ENCODE measurements at regions not wholly inside any gene's neighbourhood (a gene's known extent, or its start where the extent isn't known, plus 50 kb on each side); places are given as distances from the start of the nearest gene placed in this dataset.
"Not testable (repeated sequence)": the region's sequence is repeated elsewhere in the genome, so short reads cannot be mapped to it uniquely, and the experiment has no call there.

- intact Hi-C loops (cut with DNase I): no loop called here
Observed at GRCh38 chr12:76646366-76646765, 86.8 kb upstream of the OSBPL8 start.

GRCh38 chr12:76649099-76649498 is 89.5 kb upstream of the OSBPL8 start:
- intact Hi-C loops (cut with DNase I): no loop called here
- DNase-seq (ENCODE audit: low spot score): no peak

More at GRCh38 chr12:76646366-76646765, 86.8 kb upstream of the OSBPL8 start:
- no peak for DNase-seq (ENCODE audit: low spot score)

DNA sequence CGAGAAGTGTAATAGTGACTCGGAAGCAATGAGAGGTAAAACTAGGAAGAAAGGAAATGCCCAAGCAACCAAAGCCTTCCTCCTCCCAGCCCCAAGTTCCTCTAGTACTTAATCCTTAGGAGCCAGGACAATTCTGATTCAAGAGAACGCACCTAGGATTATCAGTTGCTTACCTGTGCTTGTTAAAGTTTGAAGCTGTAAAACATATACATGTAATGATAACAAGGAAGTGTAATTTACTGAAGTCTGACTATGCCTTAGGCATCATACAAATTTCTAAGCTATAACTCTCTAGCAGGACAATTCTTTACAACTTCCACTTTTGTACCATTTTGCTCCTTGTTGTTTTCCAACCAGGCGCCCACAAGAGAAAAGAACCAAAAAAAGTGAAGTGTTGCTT is 92.8 kb upstream of the OSBPL8 start:
- intact Hi-C loops (cut with DNase I): no loop called here
- no peak for DNase-seq (ENCODE audit: low spot score)

GRCh38 chr12:76653342-76653741 is 93.8 kb upstream of the OSBPL8 start:
- no peak for DNase-seq (ENCODE audit: low spot score)
- intact Hi-C loops (cut with DNase I): no loop called here

DNA sequence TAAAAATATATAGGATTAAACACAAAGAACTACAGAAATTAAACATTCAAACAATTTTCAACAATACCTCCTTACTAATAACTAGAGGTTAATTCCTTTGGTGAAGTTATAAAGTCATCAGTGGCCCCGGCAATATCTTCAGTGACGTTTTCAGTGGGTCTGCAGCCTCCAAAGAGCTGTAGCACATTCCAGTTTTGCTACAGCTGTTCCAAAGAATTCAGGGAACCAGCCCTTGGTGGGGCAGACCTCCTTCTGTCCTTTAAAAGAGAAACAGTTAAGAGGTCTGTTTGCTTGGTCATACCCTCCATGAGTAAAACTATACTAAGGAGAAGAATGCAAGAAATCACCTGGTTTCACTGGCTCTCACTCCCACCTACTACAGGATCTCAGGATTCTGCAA is 99.2 kb upstream of the ZDHHC17 start:
- intact Hi-C loops (cut with DNase I): no loop called here
- DNase-seq (ENCODE audit: low spot score): no peak

DNA sequence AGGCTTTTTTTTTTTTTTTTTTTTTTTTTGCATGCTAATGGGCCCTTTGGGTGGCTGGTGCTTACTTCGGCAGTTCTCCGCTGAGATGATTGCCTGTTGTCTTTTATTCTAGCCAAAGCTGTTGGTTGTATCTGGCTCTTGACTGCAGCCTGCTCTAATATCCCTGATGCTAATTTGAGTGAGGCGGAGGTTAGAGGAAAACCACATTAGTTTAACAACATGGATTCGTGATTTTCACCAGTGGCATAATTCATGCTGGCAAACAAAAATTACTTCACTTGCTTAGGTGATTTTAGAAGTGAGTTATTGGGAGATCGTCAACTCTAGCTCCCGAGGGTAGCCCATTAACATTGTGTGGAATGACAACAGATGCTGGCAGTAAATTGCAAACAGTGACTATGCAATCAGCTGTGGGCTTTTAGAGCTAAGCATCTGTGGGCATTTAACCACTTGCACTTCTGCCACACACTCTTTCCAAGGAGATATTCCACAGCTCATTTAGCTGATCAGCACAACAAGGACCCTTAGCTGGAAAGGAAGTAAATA is 97.6 kb upstream of the ZDHHC17 start:
- intact Hi-C loops (cut with DNase I): no loop called here
- DNase-seq (ENCODE audit: low spot score): no peak

- DNase-seq (ENCODE audit: low spot score): no peak
- intact Hi-C loops (cut with DNase I): no loop called here
Observed at GRCh38 chr12:76669981-76670380, 93.9 kb upstream of the ZDHHC17 start.

GRCh38 chr12:76670776-76671175 is 93.1 kb upstream of the ZDHHC17 start:
- intact Hi-C loops (cut with DNase I): no loop called here
- no peak for DNase-seq (ENCODE audit: low spot score)

- DNase-seq (ENCODE audit: low spot score): no peak
- intact Hi-C loops (cut with DNase I): no loop called here
Observed at GRCh38 chr12:76674669-76675315, 89.1 kb upstream of the ZDHHC17 start.

DNA sequence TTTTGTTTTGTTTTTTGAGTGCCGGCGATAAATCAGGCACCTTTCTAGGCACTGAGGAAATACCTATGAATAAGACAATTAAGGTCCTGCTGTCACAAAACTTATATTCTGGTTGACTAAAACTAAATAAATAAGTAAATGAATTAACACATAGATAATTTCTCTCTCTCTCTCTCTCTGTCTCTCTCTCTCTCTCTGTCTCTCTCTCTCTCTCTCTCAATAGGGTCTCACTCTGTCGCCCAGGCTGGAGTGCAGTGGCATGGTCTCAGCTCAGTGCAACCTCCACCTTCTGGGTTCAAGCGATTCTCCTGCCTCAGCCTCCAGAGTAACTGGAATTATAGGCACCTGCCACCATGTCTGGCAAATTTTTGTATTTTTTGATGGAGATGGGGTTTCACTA is 87.7 kb upstream of the ZDHHC17 start:
- intact Hi-C loops (cut with DNase I); DNase-seq (ENCODE audit: low spot score): not testable (repeated sequence)

GRCh38 chr12:76678992-76679391 is 84.9 kb upstream of the ZDHHC17 start:
- intact Hi-C loops (cut with DNase I): no loop called here
- no peak for DNase-seq (ENCODE audit: low spot score)

DNA sequence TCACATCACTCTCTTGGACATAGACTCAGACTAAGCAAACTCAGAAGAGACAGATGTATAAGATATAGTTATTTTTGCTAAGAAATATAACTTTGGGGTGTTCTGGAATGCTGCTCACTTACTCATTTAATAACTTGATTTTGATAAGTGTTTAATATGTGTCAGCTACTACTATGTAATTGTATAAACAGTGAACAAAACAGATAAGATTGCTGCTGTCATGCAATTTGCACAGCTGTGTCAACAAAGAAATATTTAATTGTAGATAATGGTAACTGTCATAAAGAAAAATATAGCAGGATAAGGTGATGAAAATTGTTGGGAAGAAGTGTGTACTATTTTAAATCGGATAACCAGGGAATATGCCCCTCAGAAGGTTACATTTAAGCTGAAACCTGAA is 84.1 kb upstream of the ZDHHC17 start:
- intact Hi-C loops (cut with DNase I): no loop called here
- no peak for DNase-seq (ENCODE audit: low spot score)

DNA sequence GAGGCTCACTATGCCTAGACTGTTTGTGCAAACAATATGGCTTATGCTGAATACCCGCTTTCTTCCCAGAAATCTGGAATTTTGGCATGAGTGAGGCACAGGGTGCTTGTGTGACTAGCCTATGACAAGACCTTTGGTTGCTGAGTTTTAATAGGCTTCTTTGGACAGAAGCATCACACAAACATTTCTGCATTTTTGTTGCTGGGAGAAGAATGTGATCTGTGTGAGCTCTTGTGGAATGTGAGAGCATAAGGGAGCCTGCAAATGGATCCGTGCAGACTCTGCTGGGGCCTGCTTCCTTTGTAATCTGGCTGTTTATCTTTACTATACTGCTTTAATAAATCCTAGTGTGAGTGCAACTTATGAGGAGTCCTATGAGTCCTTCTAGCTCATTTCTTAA is 83.0 kb upstream of the ZDHHC17 start:
- no peak for DNase-seq (ENCODE audit: low spot score)
- intact Hi-C loops (cut with DNase I): no loop called here

GRCh38 chr12:76685246-76685678 is 78.7 kb upstream of the ZDHHC17 start:
- intact Hi-C loops (cut with DNase I): no loop called here
- DNase-seq (ENCODE audit: low spot score): no peak

- DNase-seq (ENCODE audit: low spot score): no peak
- intact Hi-C loops (cut with DNase I): no loop called here
Observed at GRCh38 chr12:76687981-76688380, 75.9 kb upstream of the ZDHHC17 start.

- intact Hi-C loops (cut with DNase I): no loop called here
- no peak for DNase-seq (ENCODE audit: low spot score)
Observed at GRCh38 chr12:76688631-76689030, 75.3 kb upstream of the ZDHHC17 start.

GRCh38 chr12:76690921-76691700 is 72.8 kb upstream of the ZDHHC17 start:
- DNase-seq (ENCODE audit: low spot score): no peak
- intact Hi-C loops (cut with DNase I): no loop called here

DNA sequence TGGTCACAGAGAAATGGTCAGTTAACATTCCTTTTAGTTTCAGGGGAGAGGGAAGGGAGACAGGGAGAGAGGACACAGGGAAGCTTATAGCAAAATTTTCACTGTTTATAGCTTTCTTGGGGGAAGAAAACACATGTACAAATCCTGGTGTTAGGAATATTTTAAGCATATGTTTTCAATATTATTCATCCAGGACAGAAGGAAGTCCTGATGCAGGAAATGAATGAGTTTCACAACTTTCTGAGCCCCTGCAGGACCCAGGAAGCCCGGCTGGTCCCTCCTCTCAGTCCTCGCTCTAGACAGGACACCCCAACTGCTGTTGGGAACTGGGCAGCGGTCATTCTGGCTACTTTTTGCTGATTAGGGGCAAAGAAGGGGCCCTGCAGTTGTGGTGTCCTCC is 71.1 kb upstream of the ZDHHC17 start:
- intact Hi-C loops (cut with DNase I): no loop called here
- DNase-seq (ENCODE audit: low spot score): no peak

- DNase-seq (ENCODE audit: low spot score): no peak
- intact Hi-C loops (cut with DNase I): no loop called here
Observed at GRCh38 chr12:76694369-76694768, 69.5 kb upstream of the ZDHHC17 start.

- no peak for DNase-seq (ENCODE audit: low spot score)
- intact Hi-C loops (cut with DNase I): no loop called here
Observed at GRCh38 chr12:76696186-76696585, 67.7 kb upstream of the ZDHHC17 start.

DNA sequence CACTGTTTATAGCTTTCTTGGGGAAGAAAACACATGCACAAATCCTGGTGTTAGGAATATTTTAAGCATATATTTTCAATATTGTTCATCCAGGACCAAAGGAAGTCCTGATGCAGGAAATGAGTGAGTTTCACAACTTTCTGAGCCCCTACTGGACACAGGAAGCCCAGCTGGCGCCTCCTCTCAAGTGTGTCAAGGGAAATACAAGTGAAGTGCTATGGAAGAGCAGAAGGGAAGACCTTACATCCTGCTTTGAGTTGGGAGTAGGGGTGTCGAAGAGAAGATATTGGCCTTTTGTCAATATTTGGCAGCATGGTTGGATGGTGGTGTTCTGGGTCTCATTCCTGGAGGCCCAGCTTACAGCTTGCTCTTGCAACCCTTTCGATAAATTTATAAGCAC is 66.1 kb upstream of the ZDHHC17 start:
- DNase-seq (ENCODE audit: low spot score): no peak
- intact Hi-C loops (cut with DNase I): no loop called here
